DMS 273 treated with DMSO at 0.1 percent for 48 hours (cell line): ENCODE measurements at regions not wholly inside any gene's neighbourhood (a gene's known extent, or its start where the extent isn't known, plus 50 kb on each side); places are given as distances from the start of the nearest gene placed in this dataset.

Source experiments
- DNase-seq: peaks from one replicate; lab custom pipeline; 2025; lab: John Stamatoyannopoulos, UW

GRCh38 chr17:77906377-77906871 is 52.1 kb upstream of the TNRC6C start:
- DNase-seq = no peak

DNA sequence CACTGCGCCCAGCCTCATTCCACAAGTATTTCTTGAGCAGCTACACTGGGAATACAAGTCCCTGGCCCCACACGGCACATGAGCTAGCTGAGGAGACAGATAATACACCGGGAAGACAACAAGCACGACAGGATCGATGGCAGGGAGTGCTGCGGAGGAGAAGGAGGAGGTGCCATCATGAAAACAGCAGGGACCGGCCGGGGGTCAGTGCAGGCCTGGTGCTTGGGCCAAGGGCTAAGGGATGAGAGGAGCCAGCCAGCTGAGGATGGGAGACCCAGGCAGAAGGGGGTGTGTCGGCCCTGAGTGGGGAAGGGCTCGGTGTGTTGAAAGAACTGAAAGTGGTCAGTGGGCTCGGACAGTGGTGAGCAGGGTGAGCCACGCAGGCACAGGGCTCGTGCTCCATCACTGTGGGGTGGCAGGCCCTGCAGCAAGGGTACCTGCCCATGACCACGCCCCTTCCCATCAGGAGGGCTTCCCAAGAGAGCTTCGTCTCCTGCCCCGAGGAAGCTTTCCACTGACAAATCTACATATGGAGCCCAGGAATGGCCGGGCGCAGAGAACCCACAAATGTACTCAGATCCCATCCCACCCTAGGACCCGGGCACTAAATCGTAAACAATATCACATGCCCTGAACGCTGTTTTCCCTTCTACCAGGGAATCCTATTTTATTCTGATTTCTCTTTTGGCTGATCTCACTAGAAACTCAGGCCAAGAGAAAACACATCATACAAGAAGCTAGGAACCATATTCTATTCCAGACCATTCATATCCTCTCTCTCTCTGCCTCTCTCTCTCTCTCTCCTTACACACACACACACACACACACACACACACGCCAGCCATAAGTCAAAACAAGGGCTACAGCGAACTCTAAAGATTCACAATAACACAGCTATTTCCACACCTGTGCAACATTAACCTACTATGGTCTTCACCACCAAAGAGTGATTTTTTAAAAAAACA is 50.7 kb upstream of the TNRC6C start:
- no peak for DNase-seq

GRCh38 chr17:77908501-77908900 is 50.0 kb upstream of the TNRC6C start:
- no peak for DNase-seq
